ENCODE measurements at regions not wholly inside any gene's neighbourhood (a gene's known extent, or its start where the extent isn't known, plus 50 kb on each side); places are given as distances from the start of the nearest gene placed in this dataset.

DNA sequence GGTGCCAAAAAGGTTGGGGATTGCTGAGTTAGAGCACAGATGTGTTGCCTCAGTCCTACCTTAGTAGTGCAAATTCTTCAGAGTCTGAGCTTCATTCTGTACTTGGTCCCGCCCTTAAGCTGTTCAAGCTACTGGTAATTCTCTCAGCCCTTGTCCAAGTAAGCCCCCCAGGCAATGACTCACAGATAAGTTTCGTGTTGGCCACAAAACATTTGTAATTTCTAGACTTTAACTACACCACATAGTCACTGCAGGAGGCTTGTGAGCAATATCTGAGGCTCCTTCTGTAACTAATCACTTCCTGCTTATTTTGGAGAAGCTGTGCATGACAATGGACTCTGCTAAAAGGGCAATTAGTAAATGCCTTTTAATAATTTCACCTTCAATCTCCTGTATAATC is 1420.5 kb downstream of the PCDH7 start:
- TF ChIP-seq CTCF (conservative IDR thresholded peaks at IDR 0.05; ENCODE audit: low read depth, low read length): no peak
- no peak overlapping the region for H3K4me3 ChIP-seq (ENCODE audit: low read length)
- peak; percentile 95 for DNase-seq (ENCODE audit: low read depth)

- no peak for TF ChIP-seq CTCF (conservative IDR thresholded peaks at IDR 0.05; ENCODE audit: low read depth, low read length)
- H3K4me3 ChIP-seq (ENCODE audit: low read length): no peak overlapping the region
- no peak for DNase-seq (ENCODE audit: low read depth)
Measured at GRCh38 chr4:32142075-32142474, 1421.9 kb downstream of the PCDH7 start.

DNA sequence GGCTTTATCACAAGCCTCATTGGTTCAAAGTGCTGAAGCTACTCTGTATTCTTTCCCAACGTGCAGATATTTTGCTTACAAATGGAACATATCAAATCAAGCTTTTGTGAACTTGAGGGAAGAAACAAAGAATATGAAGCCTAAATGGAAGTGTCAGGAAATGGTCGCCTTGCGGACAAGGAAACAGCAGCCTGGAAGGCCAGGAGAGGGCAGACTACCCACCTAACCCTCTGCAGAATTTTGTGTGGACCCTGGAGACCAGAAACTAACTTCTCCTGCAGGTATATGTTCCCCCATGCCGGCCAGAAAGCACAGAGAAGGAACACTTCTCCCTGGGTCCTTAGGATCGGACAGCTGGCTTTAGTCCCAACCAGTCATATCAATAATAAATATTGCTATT is 1425.8 kb downstream of the PCDH7 start:
- no peak overlapping the region for H3K4me3 ChIP-seq (ENCODE audit: low read length)
- DNase-seq (ENCODE audit: low read depth): no peak
- TF ChIP-seq CTCF (conservative IDR thresholded peaks at IDR 0.05; ENCODE audit: low read depth, low read length): no peak

GRCh38 chr4:32147446-32148085 is 1427.4 kb downstream of the PCDH7 start:
- DNase-seq (ENCODE audit: low read depth): no peak
- no peak overlapping the region for H3K4me3 ChIP-seq (ENCODE audit: low read length)
- no peak for TF ChIP-seq CTCF (conservative IDR thresholded peaks at IDR 0.05; ENCODE audit: low read depth, low read length)

DNA sequence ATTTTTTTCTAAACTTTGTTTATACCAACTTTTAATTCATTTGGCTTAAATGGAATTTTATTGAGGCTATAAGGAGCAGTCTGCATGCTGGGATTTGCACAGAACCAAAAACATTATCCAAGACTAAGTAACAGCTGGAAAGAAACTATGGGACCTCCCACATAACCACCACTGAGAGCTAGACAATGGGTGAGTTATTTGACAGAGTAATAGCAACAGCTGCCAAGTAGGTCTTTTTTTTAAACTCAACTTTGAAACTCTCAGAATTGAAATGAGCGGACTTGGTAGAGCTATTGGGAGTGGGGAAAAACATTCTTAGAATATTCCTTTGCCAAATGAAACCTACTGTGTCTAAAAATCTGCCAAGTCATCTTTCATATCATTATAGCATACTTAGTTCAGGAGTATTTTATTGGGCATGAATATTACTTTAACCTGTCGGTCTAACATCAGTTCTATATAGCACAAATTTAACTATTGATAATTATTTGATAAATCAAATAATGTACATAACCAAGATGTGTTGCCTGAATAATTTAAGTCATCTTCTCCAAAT is 1428.0 kb downstream of the PCDH7 start:
- TF ChIP-seq CTCF (conservative IDR thresholded peaks at IDR 0.05; ENCODE audit: low read depth, low read length): no peak
- DNase-seq (ENCODE audit: low read depth): no peak

DNA sequence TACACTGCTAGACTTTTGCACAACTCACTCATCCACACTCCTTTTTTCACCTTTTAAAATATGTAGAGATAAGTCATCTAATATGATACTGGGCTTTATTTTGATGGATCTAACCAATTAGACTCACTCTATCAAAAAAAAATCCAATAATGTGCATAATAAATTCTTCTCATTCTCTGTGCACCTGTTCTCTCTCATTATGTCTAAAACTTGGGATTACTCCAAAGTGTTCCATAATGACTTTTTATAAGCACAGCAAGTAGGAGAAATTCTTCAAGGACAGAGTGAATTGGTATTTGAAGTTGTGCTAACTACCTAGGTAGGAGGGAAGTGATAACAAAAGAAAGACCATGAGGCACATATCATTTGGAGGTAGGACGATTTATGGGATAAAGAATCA is 1438.8 kb downstream of the PCDH7 start:
- H3K4me3 ChIP-seq (ENCODE audit: low read length): no peak overlapping the region
- no peak for DNase-seq (ENCODE audit: low read depth)
- no peak for TF ChIP-seq CTCF (conservative IDR thresholded peaks at IDR 0.05; ENCODE audit: low read depth, low read length)

More for the DNA sequence above, 1428.0 kb downstream of the PCDH7 start:
- H3K4me3 ChIP-seq (ENCODE audit: low read length): no peak overlapping the region

DNA sequence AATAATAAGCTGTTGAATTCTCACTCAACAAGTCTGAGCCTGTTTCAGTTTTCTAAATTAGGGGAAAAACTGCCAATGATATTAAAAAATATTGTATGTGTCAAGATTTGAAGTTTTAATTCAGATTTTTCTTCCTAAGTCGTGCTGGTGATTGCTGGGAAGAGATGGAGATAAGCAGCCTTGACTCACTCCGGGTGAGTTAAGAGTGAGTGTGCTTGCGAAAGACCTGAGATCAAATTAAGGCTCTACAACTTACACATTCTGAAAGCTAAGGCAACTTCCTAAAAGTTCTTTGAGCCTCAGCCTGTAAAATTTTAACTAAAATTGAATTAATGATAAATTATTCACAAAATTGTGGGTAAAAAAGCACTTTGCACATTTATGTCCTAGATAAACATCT is 1441.2 kb downstream of the PCDH7 start:
- TF ChIP-seq CTCF (conservative IDR thresholded peaks at IDR 0.05; ENCODE audit: low read depth, low read length): no peak
- no peak for DNase-seq (ENCODE audit: low read depth)
- H3K4me3 ChIP-seq (ENCODE audit: low read length): no peak overlapping the region

Measured in retinal pigment epithelial cell (primary cell).